ENCODE measurements at regions not wholly inside any gene's neighbourhood (a gene's known extent, or its start where the extent isn't known, plus 50 kb on each side); places are given as distances from the start of the nearest gene placed in this dataset.

DNA sequence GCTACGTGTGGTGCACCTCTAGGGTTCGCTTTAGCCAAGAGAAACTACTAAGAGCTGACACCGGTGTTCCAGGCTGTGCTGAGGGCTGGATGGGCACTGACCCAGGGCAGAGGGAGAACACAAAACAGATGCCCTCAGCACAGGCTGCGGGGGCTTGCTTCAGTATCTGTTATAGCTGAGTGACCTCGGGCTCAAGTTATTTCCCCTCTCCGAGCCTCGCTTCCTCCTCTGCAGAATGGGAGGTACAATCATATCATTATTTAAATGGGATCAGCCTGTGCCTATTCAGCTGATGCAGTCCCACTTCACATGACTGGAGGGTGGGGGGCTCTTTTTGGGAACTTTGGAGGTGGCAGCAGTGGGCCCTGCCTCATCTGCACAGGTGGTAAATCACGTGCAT, 156.1 kb upstream of the APCDD1 start:
- Histone ChIP-seq H2AK5ac (ENCODE audit: low read depth, low read length) (no peak overlapping the region), H3K9me3 (ENCODE audit: control insufficient read depth, insufficient read depth, low read length) (no peaks in the 10 kb centered on the region), H2BK20ac (ENCODE audit: low read depth, low read length) (no peak overlapping the region), H3K4ac (ENCODE audit: low read depth, low read length) (no peak overlapping the region), H3K79me1 (ENCODE audit: low read depth in 1 of 2, low read length in 2 of 2) (no peaks in the 10 kb centered on the region), H4K8ac (ENCODE audit: low read depth in 2 of 2, low read length in 2 of 2) (no peak overlapping the region), H2BK5ac (ENCODE audit: low read depth, low read length, poor library complexity, severe bottlenecking) (no peak overlapping the region), H3K4me1 (ENCODE audit: control insufficient read depth, insufficient read depth, low read length) (no peaks in the 10 kb centered on the region), H3K4me2 (ENCODE audit: low read depth, low read length) (no peak overlapping the region), H2BK15ac (ENCODE audit: low read depth, low read length) (no peak overlapping the region), H3K18ac (ENCODE audit: low read depth, low read length) (no peak overlapping the region), H2AFZ (replicated peaks; ENCODE audit: low read length, poor library complexity) (no peak overlapping the region), H4K91ac (ENCODE audit: insufficient read depth, low read depth, low read length) (no peak overlapping the region), H3K9me1 (ENCODE audit: insufficient read depth, low read length) (peaks cover 3% of the 10 kb centered on the region; the same call in 1 of the 2 replicates), H3K9ac (ENCODE audit: low read depth, low read length) (no peak overlapping the region), H3K27ac (ENCODE audit: insufficient read depth, low read length) (no peak overlapping the region), H3K56ac (ENCODE audit: extremely low read depth, insufficient read depth, low read length) (no peak overlapping the region), H4K20me1 (ENCODE audit: insufficient read depth, low read length) (no peaks in the 10 kb centered on the region), H4K5ac (ENCODE audit: low read depth, low read length) (no peak overlapping the region), H3K27me3 (ENCODE audit: control insufficient read depth, insufficient read depth, low read length) (peaks cover 7% of the 10 kb centered on the region), H3K23ac (ENCODE audit: low read depth, low read length) (no peak overlapping the region), H3K14ac (replicated peaks; ENCODE audit: low read depth, low read length) (no peak overlapping the region), H3K36me3 (ENCODE audit: control insufficient read depth, insufficient read depth, low read length) (no peaks in the 10 kb centered on the region), H2AK9ac (replicated peaks; ENCODE audit: low read depth, low read length, poor library complexity) (no peak overlapping the region), H2BK120ac (ENCODE audit: low read depth, low read length) (no peak overlapping the region), H3K4me3 (ENCODE audit: insufficient read depth, low read depth, low read length) (no peak overlapping the region)
- in situ Hi-C loops (cut with MboI; ENCODE audit: low sequenced_read_pairs) (no loop called here), intact Hi-C loops (cut with micrococcal nuclease) (no loop called here), dilution Hi-C loops (cut with HindIII; ENCODE audit: low sequenced_read_pairs, unreplicated experiment) (no loop called here)
- WGBS, 2 experiments (ENCODE audit: extremely low coverage in 2 of 2, insufficient read length in 1 of 2): 60% methylated on average over 1 of the region's 8 CpGs; no CpG with 5 or more reads in 1 of the 2 experiments
- CTCF ChIA-PET: no interaction called here
- TF ChIP-seq RAD21 (IDR thresholded peaks at IDR 0.05; ENCODE audit: low read length) (no peak), FOS (IDR thresholded peaks at IDR 0.05; ENCODE audit: low read depth, low read length) (no peak), ELK1 (IDR thresholded peaks at IDR 0.05; ENCODE audit: borderline replicate concordance, low read depth, low read length) (no peak), NFE2L2 (IDR thresholded peaks at IDR 0.05; ENCODE audit: low read depth, low read length) (no peak), RCOR1 (IDR thresholded peaks at IDR 0.05; ENCODE audit: insufficient replicate concordance, low read length) (no peak), RFX5 (IDR thresholded peaks at IDR 0.05; ENCODE audit: low read depth, low read length) (no peak), MAZ (IDR thresholded peaks at IDR 0.05; ENCODE audit: borderline replicate concordance, low read depth, low read length) (no peak), POLR2A (IDR thresholded peaks at IDR 0.05; ENCODE audit: low read depth, low read length) (no peak), MAFK (IDR thresholded peaks at IDR 0.05; ENCODE audit: low read depth, low read length) (no peak), CHD1 (IDR thresholded peaks at IDR 0.05; ENCODE audit: low read depth, low read length) (no peak), MXI1 (IDR thresholded peaks at IDR 0.05; ENCODE audit: borderline replicate concordance, low read depth, low read length) (no peak), BHLHE40 (IDR thresholded peaks at IDR 0.05; ENCODE audit: low read depth, low read length) (no peak), SMC3 (IDR thresholded peaks at IDR 0.05; ENCODE audit: low read depth, low read length) (no peak), CTCF (conservative IDR thresholded peaks at IDR 0.05; ENCODE audit: low read depth, low read length) (no peak), CEBPB (IDR thresholded peaks at IDR 0.05; ENCODE audit: low read depth, low read length) (no peak)
- TF ChIP-seq, protein P1, sequence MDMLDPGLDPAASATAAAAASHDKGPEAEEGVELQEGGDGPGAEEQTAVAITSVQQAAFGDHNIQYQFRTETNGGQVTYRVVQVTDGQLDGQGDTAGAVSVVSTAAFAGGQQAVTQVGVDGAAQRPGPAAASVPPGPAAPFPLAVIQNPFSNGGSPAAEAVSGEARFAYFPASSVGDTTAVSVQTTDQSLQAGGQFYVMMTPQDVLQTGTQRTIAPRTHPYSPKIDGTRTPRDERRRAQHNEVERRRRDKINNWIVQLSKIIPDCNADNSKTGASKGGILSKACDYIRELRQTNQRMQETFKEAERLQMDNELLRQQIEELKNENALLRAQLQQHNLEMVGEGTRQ (IDR thresholded peaks at IDR 0.05; ENCODE audit: low read depth, low read length): no peak
- no TSS peak for BruUV-seq (replicated peaks)
- POLR2A ChIA-PET (ENCODE audit: unreplicated experiment): no interaction called here
- no peak for ATAC-seq (ENCODE audit: low read depth)
- DNase-seq: no peak

Measured in IMR-90 (cell line).